ENCODE measurements at regions not wholly inside any gene's neighbourhood (a gene's known extent, or its start where the extent isn't known, plus 50 kb on each side); places are given as distances from the start of the nearest gene placed in this dataset.

DNA sequence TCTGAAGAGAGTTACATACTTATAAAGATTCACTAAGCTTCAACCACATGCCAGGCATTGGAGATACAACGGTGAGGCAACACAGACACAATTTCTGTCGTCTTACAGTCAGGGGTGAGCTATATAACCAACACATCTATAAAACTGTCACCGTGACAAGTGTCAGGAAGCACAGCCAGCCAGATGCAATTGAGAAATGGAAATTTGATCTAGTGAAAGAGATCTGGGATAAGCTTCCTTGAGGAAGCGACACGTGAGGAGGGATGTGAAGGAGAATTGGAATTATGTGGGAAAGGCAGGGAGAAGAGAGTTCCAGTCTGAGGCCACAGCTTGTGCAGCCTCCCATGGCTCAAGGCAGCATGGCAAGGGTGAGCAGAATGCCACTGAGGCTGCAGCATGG lies 50.9 kb upstream of the ZNF354B start:
- no peak for DNase-seq (ENCODE audit: low spot score in 2 of 2)
- Histone ChIP-seq H3K9me3 (peaks cover 0 to under 1% of the 10 kb centered on the region in 2 donors), H3K4me3 (no peak overlapping the region), H3K27ac (no peak overlapping the region), H3K4me1 (no peaks in the 10 kb centered on the region), H3K27me3 (no peaks in the 10 kb centered on the region), H3K36me3 (no peaks in the 10 kb centered on the region)
- intact Hi-C loops (cut with DNase I; ENCODE audit: low total_unique reads), result no loop called here
- TF ChIP-seq POLR2A (IDR thresholded peaks at IDR 0.05), result no peak
- TF ChIP-seq, protein P1, sequence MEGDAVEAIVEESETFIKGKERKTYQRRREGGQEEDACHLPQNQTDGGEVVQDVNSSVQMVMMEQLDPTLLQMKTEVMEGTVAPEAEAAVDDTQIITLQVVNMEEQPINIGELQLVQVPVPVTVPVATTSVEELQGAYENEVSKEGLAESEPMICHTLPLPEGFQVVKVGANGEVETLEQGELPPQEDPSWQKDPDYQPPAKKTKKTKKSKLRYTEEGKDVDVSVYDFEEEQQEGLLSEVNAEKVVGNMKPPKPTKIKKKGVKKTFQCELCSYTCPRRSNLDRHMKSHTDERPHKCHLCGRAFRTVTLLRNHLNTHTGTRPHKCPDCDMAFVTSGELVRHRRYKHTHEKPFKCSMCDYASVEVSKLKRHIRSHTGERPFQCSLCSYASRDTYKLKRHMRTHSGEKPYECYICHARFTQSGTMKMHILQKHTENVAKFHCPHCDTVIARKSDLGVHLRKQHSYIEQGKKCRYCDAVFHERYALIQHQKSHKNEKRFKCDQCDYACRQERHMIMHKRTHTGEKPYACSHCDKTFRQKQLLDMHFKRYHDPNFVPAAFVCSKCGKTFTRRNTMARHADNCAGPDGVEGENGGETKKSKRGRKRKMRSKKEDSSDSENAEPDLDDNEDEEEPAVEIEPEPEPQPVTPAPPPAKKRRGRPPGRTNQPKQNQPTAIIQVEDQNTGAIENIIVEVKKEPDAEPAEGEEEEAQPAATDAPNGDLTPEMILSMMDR (IDR thresholded peaks at IDR 0.05), result no peak
- TF ChIP-seq POLR2AphosphoS5 (IDR thresholded peaks at IDR 0.05), result no peak

DNA sequence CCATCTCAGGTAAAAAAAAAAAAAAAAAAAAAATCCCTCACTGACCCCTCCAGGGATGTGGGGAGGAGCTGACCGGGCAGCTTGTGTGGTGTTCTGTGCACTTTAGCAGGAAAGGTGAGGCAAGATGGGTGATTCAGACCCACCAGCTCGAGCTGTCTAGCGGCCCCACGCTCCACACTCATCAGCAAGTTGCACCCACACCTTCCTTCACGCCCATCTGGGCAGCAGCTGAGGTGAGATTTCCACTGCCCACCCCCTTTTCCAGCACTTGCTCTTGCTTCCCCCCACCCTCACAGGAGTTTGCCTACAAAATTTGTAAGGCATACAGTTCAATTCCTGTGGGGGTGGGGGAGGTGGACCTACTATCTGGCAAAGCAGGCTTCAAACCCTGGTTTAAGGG lies 58.7 kb upstream of the ZNF354B start:
- Histone ChIP-seq H3K4me3 (no peak overlapping the region), H3K27me3 (peaks cover 0 to 13% of the 10 kb centered on the region in 2 donors), H3K4me1 (no peaks in the 10 kb centered on the region), H3K27ac (no peak overlapping the region), H3K36me3 (no peaks in the 10 kb centered on the region), H3K9me3 (peaks cover 0 to 5% of the 10 kb centered on the region in 2 donors)
- DNase-seq (ENCODE audit: low spot score in 2 of 2), result no peak
- TF ChIP-seq POLR2AphosphoS5 (IDR thresholded peaks at IDR 0.05) (no peak), POLR2A (IDR thresholded peaks at IDR 0.05) (no peak)
- TF ChIP-seq, protein P1 (IDR thresholded peaks at IDR 0.05), result no peak
- intact Hi-C loops (cut with DNase I; ENCODE audit: low total_unique reads), result no loop called here

DNA sequence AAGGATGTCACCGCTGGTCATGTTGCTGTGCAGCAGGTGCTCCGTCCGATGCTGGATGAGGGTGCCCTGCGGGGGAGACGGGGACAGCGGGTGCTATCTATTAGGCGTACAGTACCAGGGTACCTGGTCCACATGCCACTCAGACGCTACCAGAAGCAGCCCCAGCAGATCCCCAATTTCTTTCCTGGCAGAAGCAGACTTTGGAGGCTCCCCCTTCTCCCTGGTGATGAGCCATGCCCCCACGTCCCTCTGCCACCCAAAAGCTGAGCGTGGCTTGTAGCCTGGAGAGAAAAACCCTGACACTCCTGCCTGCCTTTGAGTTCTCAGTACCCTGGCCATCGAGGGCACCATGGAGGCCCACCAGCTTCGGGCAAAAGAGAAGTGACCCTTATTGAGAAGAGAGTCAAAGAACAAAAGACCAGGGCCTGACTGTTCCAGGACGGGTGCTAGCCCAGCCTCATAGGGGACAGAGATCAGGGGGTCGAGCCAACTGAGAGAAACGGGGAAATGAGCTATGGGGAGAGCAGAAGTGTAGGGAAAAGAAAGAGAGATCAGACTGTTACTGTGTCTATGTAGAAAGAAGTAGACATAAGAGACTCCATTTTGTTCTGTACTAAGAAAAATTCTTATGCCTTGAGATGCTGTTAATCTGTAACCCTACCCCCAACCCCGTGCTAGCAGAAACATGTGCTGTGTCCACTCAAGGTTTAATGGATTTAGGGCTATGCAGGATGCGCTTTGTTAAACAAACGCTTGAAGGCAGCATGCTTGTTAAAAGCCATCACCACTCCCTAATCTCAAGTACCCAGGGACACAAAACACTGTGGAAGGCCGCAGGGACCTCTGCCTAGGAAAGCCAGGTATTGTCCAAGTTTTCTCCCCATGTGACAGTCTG lies 62.0 kb upstream of the ZNF354B start:
- intact Hi-C loops (cut with DNase I; ENCODE audit: low total_unique reads), result no loop called here
- DNase-seq (ENCODE audit: low spot score in 2 of 2), result no peak
- TF ChIP-seq POLR2AphosphoS5 (IDR thresholded peaks at IDR 0.05), result no peak
- TF ChIP-seq, protein P1 (IDR thresholded peaks at IDR 0.05), result no peak
- no peak for TF ChIP-seq POLR2A (IDR thresholded peaks at IDR 0.05)

DNA sequence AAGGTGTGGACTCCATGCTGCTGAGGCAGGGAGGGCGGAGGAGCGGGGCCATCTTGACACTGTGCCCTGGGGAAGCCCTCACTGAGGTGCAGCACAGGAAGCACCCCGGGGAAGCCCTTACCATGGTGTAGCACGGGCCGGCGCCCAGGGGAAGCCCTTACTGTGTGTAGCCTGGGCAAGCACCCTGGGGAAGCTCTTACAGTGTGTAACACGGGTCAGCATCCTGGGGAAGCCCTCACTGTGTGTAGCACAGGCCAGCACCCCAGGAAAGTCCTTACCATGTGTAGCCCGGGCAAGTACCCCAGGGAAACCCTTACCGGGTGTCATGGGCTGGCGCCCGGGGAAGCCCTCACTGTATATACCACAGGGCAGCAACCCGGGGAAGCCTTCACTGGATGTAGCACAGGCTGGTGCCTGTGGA lies 62.6 kb upstream of the ZNF354B start:
- peaks cover 0 to 13% of the 10 kb centered on the region in 2 donors for H3K27me3 ChIP-seq

More for the DNA sequence above, 62.0 kb upstream of the ZNF354B start:
- no peak overlapping the region for H3K4me3 ChIP-seq
- H3K36me3 ChIP-seq, result no peaks in the 10 kb centered on the region
- H3K27me3 ChIP-seq, result peaks cover 0 to 13% of the 10 kb centered on the region in 2 donors
- H3K27ac ChIP-seq, result no peak overlapping the region
- H3K9me3 ChIP-seq, result no peaks in the 10 kb centered on the region
- H3K4me1 ChIP-seq, result no peaks in the 10 kb centered on the region

More for the DNA sequence above, 62.6 kb upstream of the ZNF354B start:
- Histone ChIP-seq H3K4me1 (no peaks in the 10 kb centered on the region), H3K36me3 (no peaks in the 10 kb centered on the region), H3K27ac (no peak overlapping the region), H3K9me3 (no peaks in the 10 kb centered on the region), H3K4me3 (no peak overlapping the region)
- no peak for DNase-seq (ENCODE audit: low spot score in 2 of 2)
- no peak for TF ChIP-seq POLR2AphosphoS5 (IDR thresholded peaks at IDR 0.05)
- TF ChIP-seq POLR2A (IDR thresholded peaks at IDR 0.05), result no peak
- TF ChIP-seq, protein P1 (IDR thresholded peaks at IDR 0.05), result no peak
- intact Hi-C loops (cut with DNase I; ENCODE audit: low total_unique reads), result no loop called here
